GM10248 (cell line): ENCODE measurements at regions not wholly inside any gene's neighbourhood (a gene's known extent, or its start where the extent isn't known, plus 50 kb on each side); places are given as distances from the start of the nearest gene placed in this dataset.

Source experiments
- CTCF ChIA-PET: fragments of 300-600 bp; sonication (Branson Sonifier 250); formaldehyde crosslinking; extraction: SDS; loops from one replicate; lab custom pipeline; 2021; ENCODE audit warnings: antibody characterized with exemption; lab: Yijun Ruan, JAX
- POLR2A ChIA-PET: fragments of 350-650 bp; sonication (Branson Sonifier 250); formaldehyde crosslinking; extraction: SDS; loops from one replicate; lab custom pipeline; 2020; ENCODE audit warnings: antibody characterized with exemption; lab: Yijun Ruan, JAX
- DNase-seq: peaks from one replicate; pipeline ENCODE4 v3.0.0; 2012; ENCODE audit errors: extremely low spot score
- CTCF ChIP-seq: IDR thresholded peaks from 2 replicates; pipeline ENCODE4 v1.5.1; 2012; ENCODE audit warnings: mild to moderate bottlenecking, low read depth; ENCODE audit errors: extremely low read depth, missing control alignments, control extremely low read depth

GRCh38 chr2:186919296-186919695, 70.3 kb upstream of the ZSWIM2 start:
- no peak for TF ChIP-seq CTCF
- DNase-seq: no peak
- ChIA-PET POLR2A (no interaction called here), CTCF (interaction anchor here (1.5 kb wide), 1 partner anchor 62 kb away, joined by 3 read pairs; no protein-coding TSS in a partner anchor)

GRCh38 chr2:186918495-186918894, 69.5 kb upstream of the ZSWIM2 start:
- no peak for DNase-seq
- CTCF ChIA-PET: interaction anchor here (1.5 kb wide), 1 partner anchor 62 kb away, joined by 3 read pairs; no protein-coding TSS in a partner anchor
- no peak for TF ChIP-seq CTCF
- POLR2A ChIA-PET: no interaction called here

- no peak for DNase-seq
- ChIA-PET CTCF (interaction anchor here (1.0 kb wide), 1 partner anchor 14 kb away, joined by 3 read pairs; no protein-coding TSS in a partner anchor), POLR2A (no interaction called here)
- no peak for TF ChIP-seq CTCF
Observed at GRCh38 chr2:186917866-186918265, 68.9 kb upstream of the ZSWIM2 start.

- TF ChIP-seq CTCF: no peak
- CTCF ChIA-PET: no interaction called here
- POLR2A ChIA-PET: no interaction called here
- DNase-seq: peak; percentile 42
Observed at GRCh38 chr2:186913870-186914269, 64.9 kb upstream of the ZSWIM2 start.

- POLR2A ChIA-PET: no interaction called here
- CTCF ChIA-PET: interaction anchor here (1.2 kb wide), 1 partner anchor 9 kb away, joined by 4 read pairs; no protein-coding TSS in a partner anchor
- DNase-seq: no peak
- no peak for TF ChIP-seq CTCF
Observed at GRCh38 chr2:186912979-186913378, 64.0 kb upstream of the ZSWIM2 start.

GRCh38 chr2:186911551-186912085, 62.6 kb upstream of the ZSWIM2 start:
- ChIA-PET CTCF (interaction anchor here (0.8 to 1.3 kb wide), 3 partner anchors 9 to 17 kb away, joined by 3 to 4 read pairs (median 3); no protein-coding TSS in a partner anchor), POLR2A (no interaction called here)
- no peak for DNase-seq
- TF ChIP-seq CTCF: no peak

- ChIA-PET CTCF (interaction anchor here (0.7 to 1.3 kb wide), 3 partner anchors 10 to 16 kb away, joined by 3 read pairs; no protein-coding TSS in a partner anchor), POLR2A (no interaction called here)
- DNase-seq: no peak
- TF ChIP-seq CTCF: no peak
Observed at GRCh38 chr2:186910996-186911395, 62.0 kb upstream of the ZSWIM2 start.
